K562 (cell line): ENCODE measurements at regions not wholly inside any gene's neighbourhood (a gene's known extent, or its start where the extent isn't known, plus 50 kb on each side); places are given as distances from the start of the nearest gene placed in this dataset.
A peak's percentile ranks its signal among the peaks of the same experiment; 100 is the strongest.

Source experiments
- ATAC-seq: fragments of 200-7000 bp; cut with Tn5 transposase; 3 replicates; pipeline ENCODE4 v1.9.1; 2020; ENCODE audit warnings: moderate library complexity
- BruUV-seq: library from RNA; stranded (reverse); fragments of 400-500 nt; replicated peaks from 2 replicates; lab custom pipeline; 2021; lab: Mats Ljungman, UMichigan
- CTCF ChIA-PET: fragments of 300-600 bp; formaldehyde crosslinking; extraction: SDS; loops from one replicate; lab custom pipeline; 2021; ENCODE audit warnings: low intra/inter-chr PET ratio; lab: Yijun Ruan, JAX
- POLR2A ChIA-PET: fragments of 300-600, 350-650 bp; sonication (Branson Sonifier 250); formaldehyde crosslinking; extraction: SDS; loops from one replicate; lab custom pipeline; 2021; ENCODE audit warnings: antibody characterized with exemption, inconsistent platforms; lab: Yijun Ruan, JAX
- DNase-seq, 4 experiments: peaks; one replicate each; pipeline versions ENCODE4 v3.0.0 to v3.0.0-alpha.2; 2011 to 2018; ENCODE audit warnings: low spot score in 3 of 4, mixed read lengths in 3 of 4; ENCODE audit errors: extremely low read depth in 1 of 4
- FAIRE-seq: peaks from 2 replicates; lab custom pipeline; 2011; peaks lifted over from hg19 to GRCh38; lab: Jason Lieb, UNC
- H2AFZ ChIP-seq: 2 replicates; pipeline ENCODE4 v1.6.0; 2011; ENCODE audit warnings: low read depth, low read length, control low read depth, inconsistent platforms
- H3K27ac ChIP-seq: fragments of 200-600 bp; 3 replicates; pipeline ENCODE4 v1.8.0; 2011; ENCODE audit warnings: low read depth, mild to moderate bottlenecking, control low read depth, inconsistent platforms, low read length, moderate library complexity, mixed read lengths; ENCODE audit errors: extremely low read depth
- H3K27me3 ChIP-seq, 2 experiments: fragments of 300-600 bp in 1 of 2; 2 replicates in 1 of 2; 3 replicates in 1 of 2; pipeline versions ENCODE4 v1.6.0 to v1.8.0; 2011; ENCODE audit warnings: inconsistent platforms in 2 of 2, low read length in 2 of 2, mild to moderate bottlenecking in 1 of 2, mixed read lengths in 1 of 2, moderate library complexity in 1 of 2; ENCODE audit not compliant: control insufficient read depth in 2 of 2, insufficient read depth in 2 of 2
- H3K36me3 ChIP-seq: fragments of 300-600 bp; 3 replicates; pipeline ENCODE4 v1.8.0; 2011; ENCODE audit warnings: mild to moderate bottlenecking, low read length, inconsistent platforms; ENCODE audit not compliant: control insufficient read depth, insufficient read depth
- H3K4me1 ChIP-seq, 2 experiments: fragments of 200-600 bp in 1 of 2; replicated peaks in 1 of 2; 2 replicates in 1 of 2; 3 replicates in 1 of 2; pipeline versions ENCODE4 v1.5.1 to v1.8.0; 2011; ENCODE audit warnings: inconsistent platforms in 2 of 2, low read length in 2 of 2, mild to moderate bottlenecking in 1 of 2, mixed read lengths in 1 of 2, moderate library complexity in 1 of 2; ENCODE audit not compliant: control insufficient read depth in 2 of 2, insufficient read depth in 2 of 2
- H3K4me2 ChIP-seq: 2 replicates; pipeline ENCODE4 v1.6.1; 2011; ENCODE audit warnings: low read length, control low read depth, inconsistent platforms, mixed read lengths; ENCODE audit not compliant: insufficient read depth
- H3K4me3 ChIP-seq: fragments of 200-600 bp; sonication (generic), shearing (Covaris generic); 2 replicates; pipeline ENCODE4 v1.5.1; 2016; ENCODE audit warnings: control low read depth, inconsistent platforms
- H3K79me2 ChIP-seq: fragments of 200-600 bp; 3 replicates; pipeline ENCODE4 v1.8.0; 2011; ENCODE audit warnings: low read length, inconsistent platforms; ENCODE audit not compliant: control insufficient read depth, insufficient read depth
- H3K9ac ChIP-seq, 2 experiments: 2 replicates each; pipeline versions ENCODE4 v1.6.0 to v1.6.1; 2011; ENCODE audit warnings: low read depth in 2 of 2, low read length in 2 of 2, control low read depth in 1 of 2, inconsistent platforms in 1 of 2, mild to moderate bottlenecking in 1 of 2, mixed read lengths in 1 of 2; ENCODE audit not compliant: insufficient read depth in 1 of 2
- H3K9me1 ChIP-seq: one replicate; pipeline ENCODE4 v1.6.0; 2011; ENCODE audit warnings: inconsistent platforms, mild to moderate bottlenecking, low read length, moderate library complexity; ENCODE audit not compliant: control insufficient read depth, insufficient read depth
- H3K9me3 ChIP-seq: replicated peaks from 2 replicates; pipeline ENCODE4 v1.5.1; 2011; ENCODE audit warnings: low read depth, low read length, inconsistent platforms; ENCODE audit not compliant: control insufficient read depth, insufficient read depth
- H4K20me1 ChIP-seq: replicated peaks from 2 replicates; pipeline ENCODE4 v1.6.1; 2011; ENCODE audit warnings: low read length, inconsistent platforms, mixed read lengths; ENCODE audit not compliant: control insufficient read depth, insufficient read depth
- POLR2G ChIP-seq: fragments of 200-400 bp; formaldehyde crosslinking; IDR thresholded peaks from 2 replicates; pipeline ENCODE4 v1.6.1; 2017; ENCODE audit warnings: low read depth, mild to moderate bottlenecking, antibody characterized with exemption, low read length, moderate library complexity
- TCF3 ChIP-seq: sonication (generic); formaldehyde crosslinking; IDR thresholded peaks from 2 replicates; pipeline ENCODE4 v1.4.0; 2020; ENCODE audit warnings: mild to moderate bottlenecking, missing genetic modification reagents
- WGBS: fragments of 100-300 bp; shearing (Covaris generic); methylation state at CpG from one replicate; pipeline ENCODE4 v1.1.6; 2016; ENCODE audit warnings: low coverage, mixed read lengths; ENCODE audit not compliant: insufficient coverage; ENCODE audit errors: missing lambda C conversion rate; 5-methylcytosine and 5-hydroxymethylcytosine counted together
- in situ Hi-C: fragments of 300-500 bp; cut with MboI; formaldehyde crosslinking; loops from 4 replicates; pipeline ENCODE4 v1.15.0; 2018; ENCODE audit warnings: inconsistent platforms, mixed read lengths
- intact Hi-C: fragments of 100-400 bp; cut with micrococcal nuclease; formaldehyde crosslinking; loops from 2 replicates; pipeline ENCODE4 v1.14.2; 2022
- TF ChIP-seq, protein P1 (sequence below): sonication (generic); formaldehyde crosslinking; IDR thresholded peaks from 2 replicates; pipeline ENCODE4 v1.8.1; 2023; ENCODE audit warnings: mild to moderate bottlenecking, missing genetic modification reagents

DNA sequence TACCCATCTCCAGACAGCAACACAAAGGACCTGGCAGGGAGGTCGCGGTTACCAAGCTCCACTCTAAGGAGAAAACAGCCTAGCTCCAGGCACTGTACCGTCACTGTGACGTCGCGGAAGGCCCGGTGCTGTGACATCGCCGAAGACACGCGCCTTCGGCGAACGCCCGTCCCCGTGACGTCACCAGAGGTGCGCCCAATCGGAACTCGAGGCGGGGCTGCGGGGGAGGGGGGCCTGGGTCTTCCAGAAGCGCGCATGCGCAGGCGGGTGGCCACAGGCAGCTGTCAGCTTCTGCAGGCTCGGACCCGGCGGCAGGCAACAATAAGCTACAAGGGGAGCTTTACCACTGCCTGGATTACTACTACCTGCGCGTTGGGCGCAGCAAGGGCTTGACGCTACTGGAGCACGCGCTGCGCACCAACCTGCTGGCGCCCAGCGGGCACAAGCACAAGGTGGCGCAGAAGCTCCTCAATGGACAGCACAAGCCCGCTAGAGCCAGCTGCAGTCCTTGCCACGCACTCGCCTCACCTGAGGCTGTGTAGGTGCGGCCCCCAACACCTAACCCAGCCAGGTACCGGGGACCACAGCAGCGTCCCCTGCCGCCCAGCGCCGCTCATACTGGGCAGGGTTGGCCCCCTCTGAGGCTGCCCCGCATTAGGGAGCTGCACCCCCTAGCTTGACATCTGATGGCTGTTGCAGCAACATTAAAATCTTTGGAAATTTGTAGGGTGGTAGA lies 208.4 kb downstream of the TPST1 start:
- no peak for FAIRE-seq
- CTCF ChIA-PET = no interaction called here
- POLR2A ChIA-PET = no interaction called here

More for the DNA sequence above, 208.4 kb downstream of the TPST1 start:
- Histone ChIP-seq H3K4me3 (no peak overlapping the region), H3K9ac (no peak overlapping the region), H3K4me2 (no peak overlapping the region), H2AFZ (no peak overlapping the region), H3K27me3 (no peaks in the 10 kb centered on the region), H3K9me1 (peaks cover 4% of the 10 kb centered on the region), H3K4me1 (peaks cover 0 to 7% of the 10 kb centered on the region in 2 experiments; a peak in 1 of 5 replicates), H3K79me2 (no peaks in the 10 kb centered on the region), H3K36me3 (peaks cover 22% of the 10 kb centered on the region; the same call in 2 of the 3 replicates), H4K20me1 (no peaks in the 10 kb centered on the region), H3K9me3 (no peaks in the 10 kb centered on the region), H3K27ac (no peak overlapping the region)
- DNase-seq = peak in 3 of 4 experiments; percentile 16 to 23 (median 23)
- BruUV-seq = no TSS peak
- ATAC-seq = no peak
- 95% methylated on average over 34 of the region's 49 CpGs for WGBS
- TF ChIP-seq POLR2G (0 out of 2 replicates have a peak, but pooled peaks have one; percentile 15), TCF3 (no peak)
- TF ChIP-seq, protein P1, sequence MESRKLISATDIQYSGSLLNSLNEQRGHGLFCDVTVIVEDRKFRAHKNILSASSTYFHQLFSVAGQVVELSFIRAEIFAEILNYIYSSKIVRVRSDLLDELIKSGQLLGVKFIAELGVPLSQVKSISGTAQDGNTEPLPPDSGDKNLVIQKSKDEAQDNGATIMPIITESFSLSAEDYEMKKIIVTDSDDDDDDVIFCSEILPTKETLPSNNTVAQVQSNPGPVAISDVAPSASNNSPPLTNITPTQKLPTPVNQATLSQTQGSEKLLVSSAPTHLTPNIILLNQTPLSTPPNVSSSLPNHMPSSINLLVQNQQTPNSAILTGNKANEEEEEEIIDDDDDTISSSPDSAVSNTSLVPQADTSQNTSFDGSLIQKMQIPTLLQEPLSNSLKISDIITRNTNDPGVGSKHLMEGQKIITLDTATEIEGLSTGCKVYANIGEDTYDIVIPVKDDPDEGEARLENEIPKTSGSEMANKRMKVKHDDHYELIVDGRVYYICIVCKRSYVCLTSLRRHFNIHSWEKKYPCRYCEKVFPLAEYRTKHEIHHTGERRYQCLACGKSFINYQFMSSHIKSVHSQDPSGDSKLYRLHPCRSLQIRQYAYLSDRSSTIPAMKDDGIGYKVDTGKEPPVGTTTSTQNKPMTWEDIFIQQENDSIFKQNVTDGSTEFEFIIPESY (CRISPR knock-in tag) = peak; percentile 93
- in situ Hi-C loops (no loop called here), intact Hi-C loops (no loop called here)
